HG03432 (cell line): ENCODE measurements at regions not wholly inside any gene's neighbourhood (a gene's known extent, or its start where the extent isn't known, plus 50 kb on each side); places are given as distances from the start of the nearest gene placed in this dataset.

Source experiments
- ATAC-seq: cut with Tn5 transposase; IDR thresholded peaks from one replicate; pipeline ENCODE4 v1.9.1; 2021; ENCODE audit warnings: mild to moderate bottlenecking, moderate library complexity; ENCODE audit not compliant: unreplicated experiment

GRCh38 chr4:38581426-38582106 lies 82.4 kb upstream of the KLF3 start:
- ATAC-seq = no peak

- ATAC-seq = no peak
These were observed 81.6 kb upstream of the KLF3 start for GRCh38 chr4:38582445-38582844.

- ATAC-seq = no peak
These were observed 81.0 kb upstream of the KLF3 start for GRCh38 chr4:38582889-38583470.

- no peak for ATAC-seq
These were observed 78.1 kb upstream of the KLF3 start for GRCh38 chr4:38585871-38586270.

- no peak for ATAC-seq
These were observed 76.9 kb upstream of the KLF3 start for GRCh38 chr4:38587106-38587505.

GRCh38 chr4:38590046-38590445 lies 74.0 kb upstream of the KLF3 start:
- ATAC-seq = no peak

- ATAC-seq = no peak
These were observed 72.2 kb upstream of the KLF3 start for GRCh38 chr4:38591617-38592337.

- no peak for ATAC-seq
These were observed 65.5 kb upstream of the KLF3 start for GRCh38 chr4:38598489-38598888.

- ATAC-seq = no peak
These were observed 63.4 kb upstream of the KLF3 start for GRCh38 chr4:38600575-38600974.

GRCh38 chr4:38601244-38601915 lies 62.6 kb upstream of the KLF3 start:
- no peak for ATAC-seq

- ATAC-seq = no peak
These were observed 62.1 kb upstream of the KLF3 start for GRCh38 chr4:38601916-38602291.

- ATAC-seq = no peak
These were observed 60.3 kb upstream of the KLF3 start for GRCh38 chr4:38603652-38604051.

GRCh38 chr4:38605181-38605752 lies 58.7 kb upstream of the KLF3 start:
- ATAC-seq = no peak

- no peak for ATAC-seq
These were observed 58.0 kb upstream of the KLF3 start for GRCh38 chr4:38605753-38606586.

- no peak for ATAC-seq
These were observed 57.5 kb upstream of the KLF3 start for GRCh38 chr4:38606587-38606905.

GRCh38 chr4:38609614-38610013 lies 54.4 kb upstream of the KLF3 start:
- ATAC-seq = no peak

GRCh38 chr4:38610521-38610920 lies 53.5 kb upstream of the KLF3 start:
- ATAC-seq = no peak

GRCh38 chr4:38610966-38611431 lies 53.0 kb upstream of the KLF3 start:
- no peak for ATAC-seq

GRCh38 chr4:38611676-38612075 lies 52.3 kb upstream of the KLF3 start:
- ATAC-seq = no peak

GRCh38 chr4:38612646-38613414 lies 51.2 kb upstream of the KLF3 start:
- ATAC-seq = no peak
